ENCODE measurements at regions not wholly inside any gene's neighbourhood (a gene's known extent, or its start where the extent isn't known, plus 50 kb on each side); places are given as distances from the start of the nearest gene placed in this dataset.
A peak's percentile ranks its signal among the peaks of the same experiment; 100 is the strongest.

DNA sequence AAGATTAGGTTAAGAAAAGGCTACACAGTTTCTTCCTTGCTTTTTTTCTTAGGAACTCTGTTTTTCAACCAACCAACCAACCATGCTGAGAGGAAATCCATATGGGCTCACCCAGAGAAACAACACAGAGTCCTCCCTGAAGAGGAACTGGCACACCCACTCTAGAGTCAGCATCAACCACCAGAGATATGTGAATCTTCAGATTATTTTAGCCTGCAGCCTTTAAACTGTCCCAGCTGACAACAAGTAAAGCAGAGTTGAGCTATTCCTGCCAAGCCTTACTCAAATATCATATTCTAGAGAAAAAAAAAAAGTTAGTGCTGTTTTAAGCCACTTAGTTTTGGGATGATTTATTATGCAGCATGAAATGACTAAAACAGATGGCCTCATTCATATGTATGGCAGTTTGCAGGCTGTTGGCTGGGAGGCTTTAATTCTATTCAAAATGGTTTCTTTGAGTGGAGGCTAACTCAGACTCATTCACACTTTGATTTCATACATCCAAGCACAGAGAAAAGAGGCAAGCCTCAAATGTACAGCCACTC, 1637.7 kb upstream of the LRRTM1 start:
- no peak for DNase-seq (ENCODE audit: low read depth)

GRCh38 chr2:81940266-81940955, 1635.9 kb upstream of the LRRTM1 start:
- DNase-seq (ENCODE audit: low read depth), result no peak

GRCh38 chr2:81937944-81938343, 1633.4 kb upstream of the LRRTM1 start:
- DNase-seq (ENCODE audit: low read depth), result no peak

GRCh38 chr2:81903534-81903933, 1599.0 kb upstream of the LRRTM1 start:
- no peak for DNase-seq (ENCODE audit: low read depth)

DNA sequence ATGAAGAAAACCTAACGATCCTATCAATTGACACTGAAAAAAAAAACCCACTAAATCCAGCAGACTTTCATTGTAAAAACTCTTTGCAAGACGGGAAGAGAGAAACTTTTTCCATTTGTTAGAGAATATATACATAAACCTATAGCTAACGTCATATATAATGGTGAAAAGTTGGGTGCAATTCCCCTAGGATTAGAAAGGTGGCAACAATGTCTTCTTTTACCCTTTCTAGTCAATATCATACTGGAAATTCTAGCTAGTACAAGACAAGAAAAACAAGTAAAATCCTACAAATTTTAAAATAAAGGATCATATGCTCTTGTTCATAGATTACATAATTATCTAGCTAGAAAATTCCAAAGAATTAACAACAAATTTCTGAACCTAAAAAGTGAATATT, 1596.5 kb upstream of the LRRTM1 start:
- no peak for DNase-seq (ENCODE audit: low read depth)

- DNase-seq (ENCODE audit: low read depth), result no peak
Measured at GRCh38 chr2:81895620-81896250, 1591.2 kb upstream of the LRRTM1 start.

- peak; percentile 28 for DNase-seq (ENCODE audit: low read depth)
Measured at GRCh38 chr2:81894451-81894990, 1590.0 kb upstream of the LRRTM1 start.

DNA sequence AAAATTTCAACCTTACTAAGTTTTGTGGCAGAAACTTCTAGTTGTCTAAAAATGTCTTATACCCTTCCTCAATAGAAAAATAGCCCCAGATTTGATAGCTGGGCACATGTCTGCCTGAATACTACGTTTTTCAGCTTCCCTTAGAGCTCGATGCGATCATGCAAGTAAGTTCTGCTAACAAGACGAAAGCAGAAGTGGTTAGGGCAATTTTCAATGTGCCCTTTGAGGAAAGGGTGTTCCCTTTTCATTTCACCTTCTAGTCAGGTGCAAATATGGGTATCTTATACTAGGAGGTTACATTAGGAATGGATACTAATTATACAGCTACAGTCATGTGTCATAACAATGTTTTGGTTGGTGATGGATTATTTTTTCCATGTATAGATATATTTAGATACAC, 1572.1 kb upstream of the LRRTM1 start:
- no peak for DNase-seq (ENCODE audit: low read depth)

GRCh38 chr2:81872006-81872405, 1567.5 kb upstream of the LRRTM1 start:
- DNase-seq (ENCODE audit: low read depth), result no peak

- no peak for DNase-seq (ENCODE audit: low read depth)
Measured at GRCh38 chr2:81870119-81870518, 1565.6 kb upstream of the LRRTM1 start.

- DNase-seq (ENCODE audit: low read depth), result no peak
Measured at GRCh38 chr2:81858998-81859397, 1554.4 kb upstream of the LRRTM1 start.

DNA sequence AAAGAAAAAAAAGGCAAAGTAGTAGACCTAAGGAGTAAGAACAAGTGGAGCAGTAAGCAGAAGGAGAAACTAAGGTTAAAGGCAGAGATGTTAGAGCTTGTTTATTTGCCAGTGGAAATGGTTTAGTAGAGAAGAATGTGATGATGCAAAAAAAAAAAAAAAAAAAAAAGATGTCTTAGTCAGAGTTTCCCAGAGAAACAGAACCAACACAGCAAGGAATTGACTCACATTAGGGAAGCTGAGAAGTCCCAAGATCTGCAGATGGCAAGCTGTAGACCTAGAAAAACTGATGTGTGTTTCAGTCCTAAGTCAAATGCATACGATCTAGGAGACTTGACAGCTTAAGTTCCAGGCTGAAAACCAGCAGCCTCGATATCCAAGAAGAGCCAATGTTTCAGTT, 1548.8 kb upstream of the LRRTM1 start:
- DNase-seq (ENCODE audit: low read depth), result no peak

DNA sequence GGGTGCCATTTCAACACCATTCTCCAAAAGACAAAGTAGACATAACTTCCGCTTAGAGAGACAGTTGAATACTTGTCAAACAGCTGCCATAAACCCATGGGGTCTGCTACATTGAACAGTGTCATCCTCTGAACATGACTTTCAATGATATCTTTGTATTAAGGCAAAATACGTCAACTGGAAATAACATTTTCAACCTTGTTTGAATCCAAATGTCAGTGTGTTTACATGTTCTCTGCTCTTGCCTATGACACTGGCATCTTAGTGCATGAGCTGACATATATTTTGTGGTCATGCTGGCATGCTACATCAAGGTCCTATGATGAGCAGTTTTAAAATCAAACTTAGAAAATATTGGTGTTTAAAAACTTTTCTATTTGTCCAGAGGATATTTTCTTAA, 1548.1 kb upstream of the LRRTM1 start:
- no peak for DNase-seq (ENCODE audit: low read depth)

DNA sequence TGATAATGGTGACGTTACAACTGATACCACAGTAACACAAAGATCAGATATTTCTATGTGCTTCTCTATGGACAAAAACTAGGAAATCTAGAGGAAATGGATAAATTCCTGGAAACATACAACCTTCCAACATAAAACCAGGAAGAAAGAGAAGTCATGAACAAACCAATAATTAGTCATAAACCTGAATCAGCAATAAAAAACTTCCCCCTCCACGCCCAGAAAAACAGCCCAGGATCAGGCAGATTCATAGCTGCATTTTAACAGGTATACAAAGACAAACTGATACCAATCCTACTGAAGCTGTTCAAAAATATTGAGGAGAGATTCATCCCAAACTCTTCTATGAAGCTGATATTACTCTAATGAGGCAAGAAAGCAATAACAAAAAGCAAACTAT, 1535.2 kb upstream of the LRRTM1 start:
- no peak for DNase-seq (ENCODE audit: low read depth)

DNA sequence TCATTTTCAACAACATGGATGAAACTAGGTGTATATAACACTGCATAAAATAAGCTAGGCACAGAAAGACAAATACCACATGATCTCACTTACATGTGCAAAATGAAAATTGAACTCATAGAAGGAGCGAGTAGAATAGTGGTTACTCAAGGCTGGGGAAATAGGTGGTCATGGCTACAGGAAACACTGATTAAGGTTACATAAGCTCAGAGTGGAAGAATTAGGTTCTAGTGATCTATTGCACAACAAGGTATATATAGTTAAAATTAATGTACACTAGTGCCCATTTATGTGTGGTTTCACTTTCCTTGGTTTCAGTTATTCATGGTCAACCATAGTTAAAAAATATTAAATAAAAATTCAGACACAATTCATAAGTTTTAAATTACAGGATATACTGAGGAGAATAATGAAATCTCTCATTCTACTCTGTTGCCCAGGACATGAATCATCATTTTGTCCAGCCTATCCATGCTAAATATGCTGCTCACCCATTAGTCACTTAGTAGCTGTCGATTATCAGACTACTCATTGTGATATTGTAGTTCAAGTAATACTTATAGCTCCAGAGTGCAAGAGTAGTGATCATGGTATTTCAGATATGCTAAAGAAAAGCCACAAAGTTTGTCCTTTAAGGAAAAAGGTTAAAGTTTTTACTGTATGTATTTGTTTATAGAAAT, 1530.9 kb upstream of the LRRTM1 start:
- DNase-seq (ENCODE audit: low read depth), result peak; percentile 87

- no peak for DNase-seq (ENCODE audit: low read depth)
Measured at GRCh38 chr2:81786811-81787210, 1482.3 kb upstream of the LRRTM1 start.

DNA sequence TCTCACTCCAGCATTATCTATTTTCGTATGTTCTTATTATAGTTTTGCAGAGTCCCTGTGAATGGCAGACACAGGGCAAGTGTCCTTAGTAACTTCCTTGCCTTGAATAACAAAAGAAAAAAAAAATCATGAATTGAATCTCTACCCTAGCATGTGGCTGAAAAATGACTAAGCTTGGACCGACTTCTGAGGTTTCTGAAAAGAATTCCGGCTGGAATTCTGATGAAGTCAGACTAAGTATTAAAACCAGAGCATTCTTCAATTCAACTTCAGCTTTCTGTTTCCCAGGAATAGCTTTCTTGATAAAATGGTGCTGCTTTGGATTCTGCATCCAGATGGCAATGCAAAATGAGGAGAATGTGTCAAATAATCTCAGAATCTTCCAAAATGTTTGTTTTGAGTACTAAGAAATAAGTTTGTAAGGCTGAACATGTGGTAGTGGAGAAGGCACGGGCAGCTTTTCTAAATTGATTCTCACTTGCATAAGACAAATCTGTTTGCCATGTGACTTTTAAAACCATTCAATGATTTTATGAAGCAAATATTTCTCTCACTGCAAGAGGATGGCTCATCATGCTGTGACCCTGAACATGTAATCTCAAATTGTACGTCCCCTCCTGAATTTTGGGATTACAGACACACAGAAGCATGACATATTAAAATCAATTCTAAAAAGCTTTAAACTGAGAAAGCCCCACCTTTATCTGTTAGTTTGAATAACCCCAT, 1462.8 kb upstream of the LRRTM1 start:
- peak; percentile 78 for DNase-seq (ENCODE audit: low read depth)

- DNase-seq (ENCODE audit: low read depth), result no peak
Measured at GRCh38 chr2:81747481-81748070, 1443.0 kb upstream of the LRRTM1 start.

GRCh38 chr2:81739966-81740365, 1435.4 kb upstream of the LRRTM1 start:
- DNase-seq (ENCODE audit: low read depth), result peak; percentile 68

DNA sequence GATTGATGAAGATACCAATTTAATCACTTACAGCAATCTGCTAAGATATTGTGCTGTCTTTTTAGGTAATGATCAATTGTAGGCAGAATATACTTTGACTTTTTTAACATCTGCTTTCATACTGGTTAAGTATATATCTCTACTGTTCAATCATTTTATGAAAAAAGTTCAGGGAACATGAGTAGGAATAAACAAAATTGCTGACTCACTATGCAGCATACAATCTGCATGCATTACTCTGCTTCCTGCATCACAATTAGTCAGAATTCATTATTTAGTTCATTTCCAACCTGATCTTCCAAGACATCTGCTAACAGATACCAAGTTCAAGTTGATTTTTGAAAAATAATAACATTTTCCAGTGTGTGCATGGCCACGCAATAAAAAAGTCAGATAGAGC, 1430.4 kb upstream of the LRRTM1 start:
- DNase-seq (ENCODE audit: low read depth), result peak; percentile 38

GRCh38 chr2:81714817-81715216, 1410.3 kb upstream of the LRRTM1 start:
- peak; percentile 39 for DNase-seq (ENCODE audit: low read depth)

DNA sequence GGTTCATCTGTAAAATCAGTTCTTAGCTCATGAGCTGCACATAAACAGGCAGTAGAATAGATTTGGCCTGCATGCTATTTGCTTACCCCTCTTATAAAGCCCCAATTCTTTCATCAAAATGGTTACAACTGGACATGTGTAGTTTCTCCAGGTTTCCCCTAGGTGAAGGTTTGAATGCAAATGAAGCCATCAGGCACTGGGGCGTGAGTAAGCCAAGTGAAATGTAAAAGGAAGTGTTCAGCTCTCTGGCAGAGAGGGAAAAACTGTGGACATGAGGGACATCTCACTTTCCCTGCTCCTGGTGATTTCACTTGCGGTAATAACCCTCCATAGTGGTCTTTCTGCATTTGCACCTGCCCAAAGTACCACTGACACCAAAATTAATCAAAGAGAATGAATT, 1402.3 kb upstream of the LRRTM1 start:
- DNase-seq (ENCODE audit: low read depth), result no peak

Measured in HS-5 (cell line).